Caco-2 (cell line): ENCODE measurements at regions not wholly inside any gene's neighbourhood (a gene's known extent, or its start where the extent isn't known, plus 50 kb on each side); places are given as distances from the start of the nearest gene placed in this dataset.

ENCODE experiments used
- BruUV-seq: library from RNA; stranded (reverse); fragments of 400-500 nt; replicated peaks from 2 replicates; lab custom pipeline; 2021; lab: Mats Ljungman, UMichigan
- CTCF ChIA-PET: fragments of 300-600 bp; sonication (Branson Sonifier 250); formaldehyde crosslinking; loops from one replicate; lab custom pipeline; 2022; ENCODE audit warnings: antibody characterized with exemption; lab: Charles Lee
- POLR2A ChIA-PET: fragments of 300-600 bp; sonication (Branson Sonifier 250); formaldehyde crosslinking; loops from one replicate; lab custom pipeline; 2022; ENCODE audit warnings: antibody characterized with exemption; lab: Charles Lee
- DNase-seq, 2 experiments: peaks; one replicate each; pipeline versions ENCODE4 v3.0.0 to v3.0.0-alpha.2; 2020 to 2022
- H3K27me3 ChIP-seq: replicated peaks from 2 replicates; pipeline ENCODE4 v1.6.0; 2011; ENCODE audit warnings: low read length; ENCODE audit not compliant: control insufficient read depth, insufficient read depth
- H3K36me3 ChIP-seq: 2 replicates; pipeline ENCODE4 v1.5.1; 2011; ENCODE audit warnings: low read length; ENCODE audit not compliant: control insufficient read depth, insufficient read depth
- H3K4me1 ChIP-seq: fragments of 250-450 bp; sonication (Bioruptor Pico); 2 replicates; pipeline ENCODE4 v1.5.1; 2020; ENCODE audit warnings: mild to moderate bottlenecking
- H3K4me3 ChIP-seq: 2 replicates; pipeline ENCODE4 v1.5.1; 2011; ENCODE audit warnings: low read depth, mild to moderate bottlenecking, control low read depth, low read length
- H3K9me3 ChIP-seq: fragments of 250-450 bp; sonication (Bioruptor Pico); 2 replicates; pipeline ENCODE4 v1.5.1; 2020; ENCODE audit warnings: mild to moderate bottlenecking, moderate library complexity
- H3K27ac Mint-ChIP-seq: one replicate; pipeline ENCODE4 v1.8.0; 2022; ENCODE audit warnings: mixed read lengths; ENCODE audit not compliant: unreplicated experiment
- H3K27me3 Mint-ChIP-seq: one replicate; pipeline ENCODE4 v1.8.0; 2022; ENCODE audit warnings: mixed read lengths; ENCODE audit not compliant: insufficient read depth, unreplicated experiment
- H3K36me3 Mint-ChIP-seq: one replicate; pipeline ENCODE4 v1.8.0; 2022; ENCODE audit warnings: mild to moderate bottlenecking, mixed read lengths; ENCODE audit not compliant: insufficient read depth, unreplicated experiment
- H3K4me1 Mint-ChIP-seq: one replicate; pipeline ENCODE4 v1.8.0; 2022; ENCODE audit warnings: low read depth, mixed read lengths; ENCODE audit not compliant: unreplicated experiment
- H3K4me3 Mint-ChIP-seq: one replicate; pipeline ENCODE4 v1.8.0; 2022; ENCODE audit warnings: mild to moderate bottlenecking, moderate library complexity, mixed read lengths; ENCODE audit not compliant: unreplicated experiment
- H3K9me3 Mint-ChIP-seq: one replicate; pipeline ENCODE4 v1.8.0; 2022; ENCODE audit warnings: mixed read lengths; ENCODE audit not compliant: unreplicated experiment
- CTCF ChIP-seq, 2 experiments: fragments of 200-600 bp in 1 of 2; IDR thresholded peaks; 1 replicate in 1 of 2; 2 replicates in 1 of 2; pipeline versions ENCODE4 v1.5.1 to v1.8.0; 2011 to 2022; ENCODE audit warnings: antibody characterized with exemption in 1 of 2, control low read depth in 1 of 2, inconsistent platforms in 1 of 2, low read depth in 1 of 2, low read length in 1 of 2, mild to moderate bottlenecking in 1 of 2, moderate library complexity in 1 of 2; ENCODE audit not compliant: insufficient read depth in 1 of 2, severe bottlenecking in 1 of 2, unreplicated experiment in 1 of 2
- intact Hi-C: fragments of 100-400 bp; cut with micrococcal nuclease; formaldehyde crosslinking; loops from one replicate; pipeline ENCODE4 v1.10.0; 2022; ENCODE audit not compliant: unreplicated experiment

DNA sequence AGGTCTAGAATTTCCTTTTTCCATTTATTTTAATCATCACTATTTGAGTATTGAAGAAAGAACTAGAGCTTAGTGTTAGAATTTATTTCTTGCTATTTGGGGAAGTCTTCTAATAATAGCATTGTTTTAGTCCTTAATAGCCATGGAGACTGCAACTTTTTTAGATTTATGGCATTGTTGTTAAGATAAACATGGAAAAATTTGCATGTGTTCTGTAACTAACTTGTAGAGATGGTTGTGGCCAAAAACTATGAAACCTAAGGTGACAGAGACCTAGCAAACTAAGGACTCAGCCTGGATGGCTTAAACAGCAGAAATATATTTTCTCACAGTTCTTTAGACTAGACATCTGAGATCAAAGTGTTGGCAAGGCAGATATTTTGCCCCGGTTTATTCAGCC lies 246.4 kb downstream of the SPRY2 start:
- DNase-seq: no peak
- H3K4me3 ChIP-seq: no peak overlapping the region
- Mint-ChIP-seq H3K4me3 (no peak overlapping the region), H3K9me3 (peaks cover 9% of the 10 kb centered on the region), H3K27me3 (no peaks in the 10 kb centered on the region), H3K4me1 (peaks cover 8% of the 10 kb centered on the region), H3K36me3 (no peaks in the 10 kb centered on the region), H3K27ac (no peak overlapping the region)
- no peaks in the 10 kb centered on the region for H3K27me3 ChIP-seq
- H3K4me1 ChIP-seq: no peaks in the 10 kb centered on the region
- no peaks in the 10 kb centered on the region for H3K9me3 ChIP-seq
- ChIA-PET CTCF (no interaction called here), POLR2A (no interaction called here)
- intact Hi-C loops: no loop called here
- H3K36me3 ChIP-seq: no peaks in the 10 kb centered on the region
- BruUV-seq: no TSS peak
- no peak for TF ChIP-seq CTCF (IDR thresholded peaks at IDR 0.05; ENCODE audit: insufficient read depth in 1 of 2, low read depth in 1 of 2, low read length in 1 of 2, severe bottlenecking in 1 of 2, unreplicated experiment in 1 of 2)

DNA sequence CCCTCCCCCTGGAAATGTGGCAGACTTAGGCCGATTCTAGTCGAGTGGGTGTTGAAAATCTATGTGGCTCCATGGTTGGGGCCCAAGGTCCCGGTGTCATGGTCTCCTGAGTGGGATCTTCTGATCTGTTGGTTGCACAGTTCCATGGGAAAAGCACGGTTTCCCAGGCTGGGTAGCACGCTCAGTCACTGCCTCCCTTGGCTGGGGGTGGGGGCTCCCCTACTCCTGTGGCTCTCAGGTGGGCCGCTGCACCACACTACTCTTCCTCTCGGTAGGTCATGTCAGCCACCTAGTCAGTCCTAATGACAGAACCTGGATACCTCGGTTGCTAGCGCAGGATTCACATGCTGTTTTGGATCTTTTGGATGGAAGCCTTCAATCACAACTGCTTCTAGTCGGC lies 247.0 kb downstream of the SPRY2 start:
- ChIA-PET CTCF (no interaction called here), POLR2A (no interaction called here)
- Mint-ChIP-seq H3K9me3 (peaks cover 9% of the 10 kb centered on the region), H3K36me3 (no peaks in the 10 kb centered on the region), H3K4me1 (peaks cover 8% of the 10 kb centered on the region), H3K27ac (no peak overlapping the region), H3K4me3 (no peak overlapping the region), H3K27me3 (no peaks in the 10 kb centered on the region)
- H3K27me3 ChIP-seq: no peaks in the 10 kb centered on the region
- no peaks in the 10 kb centered on the region for H3K9me3 ChIP-seq
- DNase-seq: no peak
- no peak overlapping the region for H3K4me3 ChIP-seq
- no peaks in the 10 kb centered on the region for H3K36me3 ChIP-seq
- no peaks in the 10 kb centered on the region for H3K4me1 ChIP-seq
- no peak for TF ChIP-seq CTCF (IDR thresholded peaks at IDR 0.05; ENCODE audit: insufficient read depth in 1 of 2, low read depth in 1 of 2, low read length in 1 of 2, severe bottlenecking in 1 of 2, unreplicated experiment in 1 of 2)
- intact Hi-C loops: no loop called here
- BruUV-seq: no TSS peak

- POLR2A ChIA-PET: no interaction called here
- intact Hi-C loops: no loop called here
Measured at GRCh38 chr13:80086304-80086721, 254.6 kb downstream of the SPRY2 start.

More at GRCh38 chr13:80086304-80086721, 254.6 kb downstream of the SPRY2 start:
- TF ChIP-seq CTCF (IDR thresholded peaks at IDR 0.05; ENCODE audit: insufficient read depth in 1 of 2, low read depth in 1 of 2, low read length in 1 of 2, severe bottlenecking in 1 of 2, unreplicated experiment in 1 of 2): no peak
- no peak for DNase-seq
- Mint-ChIP-seq H3K27ac (peak overlapping the region; percentile 46), H3K36me3 (no peaks in the 10 kb centered on the region), H3K4me3 (no peak overlapping the region), H3K4me1 (peaks cover 8% of the 10 kb centered on the region), H3K9me3 (no peaks in the 10 kb centered on the region), H3K27me3 (no peaks in the 10 kb centered on the region)
- Histone ChIP-seq H3K4me3 (no peak overlapping the region), H3K36me3 (no peaks in the 10 kb centered on the region), H3K9me3 (no peaks in the 10 kb centered on the region), H3K27me3 (no peaks in the 10 kb centered on the region), H3K4me1 (peaks cover 22% of the 10 kb centered on the region)
- CTCF ChIA-PET: no interaction called here
- BruUV-seq: no TSS peak
